GM13977 (cell line): ENCODE measurements at regions not wholly inside any gene's neighbourhood (a gene's known extent, or its start where the extent isn't known, plus 50 kb on each side); places are given as distances from the start of the nearest gene placed in this dataset.

Experiments used
- DNase-seq: peaks from one replicate; pipeline ENCODE4 v3.0.0; 2012; ENCODE audit warnings: low spot score
- CTCF ChIP-seq: IDR thresholded peaks from 2 replicates; pipeline ENCODE4 v1.5.1; 2012; ENCODE audit warnings: mild to moderate bottlenecking, control low read depth; ENCODE audit not compliant: insufficient read depth; ENCODE audit errors: extremely low read depth, missing control alignments
- in situ Hi-C: fragments of 300-500 bp; cut with MboI; formaldehyde crosslinking; loops from one replicate; pipeline ENCODE4 v1.12.0; 2022; ENCODE audit warnings: low sequenced_read_pairs, low pct_unique_long_range_greater_than_20kb, mixed read lengths, inconsistent platforms; ENCODE audit not compliant: unreplicated experiment

DNA sequence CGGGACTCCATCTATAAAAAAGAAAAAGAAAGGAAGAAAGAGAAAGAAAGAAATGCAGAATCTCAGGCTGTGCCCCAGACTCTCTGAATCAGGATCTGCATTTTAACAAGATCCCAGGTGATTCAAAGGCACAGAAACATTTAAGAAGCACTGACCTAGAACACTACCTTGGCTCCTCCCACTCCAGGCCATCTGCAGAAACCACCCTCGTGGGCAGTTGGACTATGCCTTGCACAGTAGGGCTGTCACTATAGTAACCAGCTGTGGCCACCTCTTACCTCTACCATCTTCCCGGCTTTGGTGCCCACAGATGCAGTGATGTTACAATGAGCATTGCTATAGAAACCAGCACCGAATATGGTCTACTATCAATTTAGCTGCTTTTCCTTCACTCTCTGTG is 110.9 kb upstream of the PWP1 start:
- TF ChIP-seq CTCF = no peak
- in situ Hi-C loops = no loop called here
- no peak for DNase-seq

DNA sequence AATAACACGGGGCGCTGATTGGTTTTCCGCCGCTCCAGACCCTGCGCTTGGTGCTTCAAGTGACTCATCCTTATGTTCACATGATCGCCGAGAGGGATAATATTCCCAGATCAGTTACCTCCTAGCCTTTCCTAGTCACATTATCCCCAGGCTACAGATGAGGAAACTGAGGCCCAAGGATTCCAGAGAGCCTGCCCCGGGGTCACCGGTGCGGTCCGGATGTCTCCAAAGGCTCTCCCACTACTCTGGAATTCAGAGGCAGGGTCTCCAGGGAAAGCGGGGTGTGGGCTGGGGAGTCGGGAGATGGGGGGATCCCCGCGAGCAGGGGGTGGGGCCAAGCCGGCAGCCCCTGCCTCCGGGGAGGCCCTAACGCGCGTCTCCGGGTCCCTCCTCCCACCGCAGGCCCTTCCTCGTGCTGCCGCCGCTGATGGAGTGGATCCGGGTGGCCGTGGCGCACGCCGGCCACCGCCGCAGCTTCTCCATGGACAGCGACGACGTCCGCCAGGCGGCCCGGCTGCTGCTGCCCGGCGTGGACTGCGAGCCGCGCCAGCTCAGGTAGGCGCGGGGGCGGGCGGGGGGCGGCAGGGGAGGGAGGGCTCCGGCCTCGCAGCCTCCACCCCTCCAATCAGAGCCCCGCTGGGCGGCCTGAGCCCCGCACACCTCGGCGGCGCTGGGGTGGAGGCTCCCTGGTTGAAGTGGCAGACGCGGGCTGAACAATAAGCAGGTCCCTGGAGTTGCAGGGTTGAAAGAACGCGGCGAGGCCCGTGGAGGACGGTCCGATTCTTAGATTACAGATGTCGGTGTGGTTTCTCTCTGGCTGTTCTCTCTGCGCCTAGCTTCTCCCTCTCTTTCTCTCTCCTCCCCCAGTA is 104.6 kb upstream of the PWP1 start:
- no peak for TF ChIP-seq CTCF
- in situ Hi-C loops = no loop called here
- DNase-seq = no peak

DNA sequence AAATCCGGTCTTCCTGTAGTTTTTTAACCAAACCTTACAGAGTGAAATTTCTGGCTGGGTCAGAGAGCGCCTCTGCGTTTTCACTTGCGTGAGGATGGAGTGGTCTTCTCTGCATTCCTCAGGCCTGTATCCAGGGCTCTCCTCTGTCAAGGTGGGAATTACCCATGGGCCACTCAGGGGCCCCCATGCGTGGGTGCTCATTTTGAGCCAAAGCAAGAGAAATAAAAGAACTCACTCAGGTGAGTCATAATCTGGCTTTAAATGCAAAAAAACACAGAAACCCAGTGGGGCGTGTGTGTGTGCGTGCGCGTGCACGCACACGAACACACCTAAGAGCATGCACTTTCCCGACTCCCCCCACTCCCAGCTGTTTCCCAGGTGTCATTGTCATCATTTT is 104.0 kb upstream of the PWP1 start:
- in situ Hi-C loops = no loop called here

GRCh38 chr12:107583551-107583950 is 102.0 kb upstream of the PWP1 start:
- no peak for DNase-seq
- in situ Hi-C loops = no loop called here
- no peak for TF ChIP-seq CTCF

More for the DNA sequence above, 104.0 kb upstream of the PWP1 start:
- no peak for DNase-seq
- no peak for TF ChIP-seq CTCF

DNA sequence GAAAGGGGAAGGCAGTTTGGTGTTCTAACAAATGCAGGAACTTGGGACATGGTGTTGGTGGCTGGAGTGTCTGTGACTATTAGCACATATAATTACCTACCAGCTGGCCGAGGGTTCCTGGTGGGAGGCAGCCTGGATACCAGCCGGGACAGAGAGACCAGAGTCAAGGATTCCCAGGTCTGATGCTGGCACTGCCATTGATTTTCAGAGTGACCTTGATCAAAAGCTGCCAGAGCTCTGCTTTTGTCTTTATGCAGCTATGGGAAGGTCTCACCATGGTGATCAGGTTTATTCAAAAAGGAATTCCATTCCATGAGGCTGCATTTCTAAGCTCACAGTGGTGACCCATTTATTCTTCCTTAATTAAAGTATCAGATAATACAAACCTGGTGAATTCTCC is 101.0 kb upstream of the PWP1 start:
- no peak for TF ChIP-seq CTCF
- in situ Hi-C loops = no loop called here
- no peak for DNase-seq

GRCh38 chr12:107586256-107586970 is 99.2 kb upstream of the PWP1 start:
- DNase-seq = no peak
- in situ Hi-C loops = no loop called here
- no peak for TF ChIP-seq CTCF
